Activated naive CD4-positive, alpha-beta T cell treated with anti-CD3 and anti-CD28 coated beads, Interleukin-2, amount 50 U/mL, for 24 hours (primary cell): ENCODE measurements at regions not wholly inside any gene's neighbourhood (a gene's known extent, or its start where the extent isn't known, plus 50 kb on each side); places are given as distances from the start of the nearest gene placed in this dataset.
"Not testable (repeated sequence)": the region's sequence is repeated elsewhere in the genome, so short reads cannot be mapped to it uniquely, and the experiment has no call there.

ENCODE experiments used
- H3K27ac Mint-ChIP-seq: one replicate; pipeline ENCODE4 v1.8.0; 2021; ENCODE audit warnings: mild to moderate bottlenecking, mixed read lengths
- H3K27me3 Mint-ChIP-seq: one replicate; pipeline ENCODE4 v1.8.0; 2021; ENCODE audit warnings: mixed read lengths
- H3K36me3 Mint-ChIP-seq: one replicate; pipeline ENCODE4 v1.8.0; 2021; ENCODE audit warnings: mixed read lengths
- H3K4me1 Mint-ChIP-seq: one replicate; pipeline ENCODE4 v1.8.0; 2021; ENCODE audit warnings: mixed read lengths
- H3K4me3 Mint-ChIP-seq: one replicate; pipeline ENCODE4 v1.8.0; 2021; ENCODE audit warnings: mild to moderate bottlenecking, mixed read lengths
- H3K9me3 Mint-ChIP-seq: one replicate; pipeline ENCODE4 v1.8.0; 2021; ENCODE audit warnings: mixed read lengths

DNA sequence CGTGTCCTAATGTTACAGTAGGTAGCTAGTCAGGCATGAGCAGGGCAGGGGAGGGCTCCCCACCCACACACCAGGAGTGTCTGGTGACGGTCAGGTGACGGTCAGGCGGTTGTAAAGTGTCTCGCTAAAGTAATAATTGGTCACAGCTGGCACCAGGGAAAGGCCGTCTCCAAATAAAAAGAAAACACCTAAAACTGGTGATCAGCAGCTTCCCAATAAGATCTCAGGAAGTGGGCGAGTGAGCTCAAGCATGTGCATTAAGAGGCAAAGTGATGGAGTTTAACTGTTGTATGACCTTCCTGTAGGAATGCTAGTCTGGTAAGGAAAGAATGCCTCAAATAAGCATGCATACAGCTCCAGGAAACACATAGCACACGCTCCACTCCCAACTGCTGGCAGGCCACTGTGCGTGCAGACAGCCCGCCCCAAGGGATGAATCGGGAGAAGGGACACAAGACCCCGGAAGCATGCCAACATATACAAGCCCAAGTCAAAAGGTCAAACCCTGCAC lies 177.1 kb downstream of the RNF144A start:
- peaks cover 8% of the 10 kb centered on the region for H3K4me1 Mint-ChIP-seq
- H3K4me3 Mint-ChIP-seq = no peak overlapping the region
- no peak overlapping the region for H3K27ac Mint-ChIP-seq
- no peaks in the 10 kb centered on the region for H3K9me3 Mint-ChIP-seq
- no peaks in the 10 kb centered on the region for H3K36me3 Mint-ChIP-seq
- H3K27me3 Mint-ChIP-seq = no peaks in the 10 kb centered on the region

DNA sequence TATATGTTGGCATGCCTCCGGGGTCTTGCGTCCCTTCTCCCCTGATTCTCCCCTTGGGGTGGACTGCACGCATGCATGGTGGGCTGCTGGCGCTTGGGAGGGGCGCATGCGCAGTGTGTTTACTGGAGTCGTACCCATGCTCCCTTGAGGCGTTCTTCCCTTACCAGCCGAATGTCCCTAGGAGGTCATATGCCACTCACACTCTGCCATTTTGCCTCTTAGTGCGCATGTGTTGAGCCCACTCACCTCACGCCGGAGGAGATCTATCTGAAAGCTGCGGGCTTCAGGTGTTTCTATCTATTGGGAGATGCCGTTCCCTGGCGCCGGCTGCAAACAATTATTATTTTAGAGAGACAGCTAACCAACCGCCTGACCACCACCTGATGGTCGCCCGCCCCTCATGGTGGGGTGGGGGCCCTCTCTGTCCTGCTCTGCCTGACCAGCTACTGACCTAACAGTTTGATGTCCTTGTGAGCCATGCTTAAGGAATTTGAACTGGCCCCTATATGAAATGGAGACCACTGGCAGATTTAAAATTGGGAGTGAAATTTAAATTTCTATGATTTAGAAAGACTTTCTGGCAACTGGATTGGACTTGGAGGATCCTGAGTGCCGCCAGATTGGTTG lies 179.6 kb downstream of the RNF144A start:
- Mint-ChIP-seq H3K36me3 (peaks cover 3% of the 10 kb centered on the region), H3K4me3 (peak overlapping the region; percentile 73), H3K9me3 (no peaks in the 10 kb centered on the region), H3K4me1 (peaks cover 8% of the 10 kb centered on the region), H3K27me3 (no peaks in the 10 kb centered on the region), H3K27ac (no peak overlapping the region)

DNA sequence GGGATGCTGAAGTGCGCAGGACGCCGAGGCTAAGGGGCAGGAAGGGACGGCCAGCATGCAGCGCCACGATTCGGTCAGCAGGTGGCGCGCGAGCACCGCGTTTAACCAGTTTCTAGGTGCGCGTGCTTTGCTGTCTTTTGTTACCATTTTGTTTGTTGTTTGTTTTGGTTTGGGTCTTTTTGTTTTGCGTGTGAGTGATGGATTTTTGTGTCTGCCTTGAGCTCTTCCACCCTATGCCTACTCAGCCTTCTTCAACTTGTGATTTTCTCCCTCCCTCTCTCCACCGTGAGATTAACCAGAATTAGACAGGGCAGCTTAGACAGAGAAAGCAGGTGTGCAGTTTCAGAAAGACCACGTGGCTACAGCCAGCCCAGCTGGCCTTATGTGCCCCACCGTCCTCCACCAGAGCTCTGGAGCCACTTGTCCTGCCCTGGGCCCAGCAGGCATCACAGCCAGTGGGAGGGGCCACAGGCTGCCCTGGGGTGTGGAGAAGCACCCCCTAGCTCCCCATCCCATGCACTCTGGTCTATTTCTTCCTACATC lies 180.2 kb downstream of the RNF144A start:
- Mint-ChIP-seq H3K36me3 (peaks cover 3% of the 10 kb centered on the region), H3K4me1 (peaks cover 8% of the 10 kb centered on the region), H3K27me3 (no peaks in the 10 kb centered on the region), H3K9me3 (no peaks in the 10 kb centered on the region), H3K27ac (peak overlapping the region; percentile 43), H3K4me3 (peak overlapping the region; percentile 73)

DNA sequence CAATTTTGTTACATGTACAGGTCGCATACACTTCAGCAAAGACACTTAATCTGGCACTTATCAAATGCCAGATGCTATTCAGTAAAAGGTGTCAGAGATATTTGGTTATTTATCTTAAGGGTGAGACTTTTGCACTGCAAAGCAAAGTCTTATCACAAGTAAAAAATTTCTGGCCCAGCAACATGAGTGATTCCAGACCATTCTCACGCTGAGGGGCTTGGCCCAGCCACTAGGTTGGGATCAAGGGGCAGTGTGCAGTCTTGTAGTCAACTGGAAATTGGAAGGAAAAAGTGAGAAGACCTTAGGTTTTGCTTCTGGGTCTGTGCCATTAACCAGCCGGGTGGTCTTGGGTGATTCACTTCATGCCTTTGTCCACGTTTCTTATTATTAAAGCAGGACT lies 181.6 kb downstream of the RNF144A start:
- no peak overlapping the region for H3K4me3 Mint-ChIP-seq
- H3K4me1 Mint-ChIP-seq = peaks cover 8% of the 10 kb centered on the region
- H3K36me3 Mint-ChIP-seq = peaks cover 3% of the 10 kb centered on the region
- no peak overlapping the region for H3K27ac Mint-ChIP-seq
- no peaks in the 10 kb centered on the region for H3K27me3 Mint-ChIP-seq
- H3K9me3 Mint-ChIP-seq = no peaks in the 10 kb centered on the region

DNA sequence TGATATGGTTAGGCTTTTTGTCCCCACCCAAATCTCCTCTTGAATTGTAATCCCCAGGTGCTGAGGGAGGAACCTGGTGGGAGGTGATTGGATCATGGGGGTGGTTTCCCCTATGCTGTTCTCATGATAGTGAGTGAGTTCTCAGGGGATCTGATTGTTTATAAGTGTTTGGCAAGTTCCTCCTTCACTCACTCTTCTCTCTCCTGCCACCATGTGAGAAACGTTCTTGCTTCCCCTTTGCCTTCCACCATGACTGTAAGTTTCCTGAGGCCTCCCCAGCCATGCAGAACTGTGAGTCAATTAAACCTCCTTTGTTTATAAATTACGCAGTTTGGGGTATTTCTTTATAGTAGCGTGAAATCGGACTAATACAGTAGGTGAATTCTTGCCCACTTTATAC lies 182.5 kb downstream of the RNF144A start:
- not testable (repeated sequence) for H3K27ac Mint-ChIP-seq

DNA sequence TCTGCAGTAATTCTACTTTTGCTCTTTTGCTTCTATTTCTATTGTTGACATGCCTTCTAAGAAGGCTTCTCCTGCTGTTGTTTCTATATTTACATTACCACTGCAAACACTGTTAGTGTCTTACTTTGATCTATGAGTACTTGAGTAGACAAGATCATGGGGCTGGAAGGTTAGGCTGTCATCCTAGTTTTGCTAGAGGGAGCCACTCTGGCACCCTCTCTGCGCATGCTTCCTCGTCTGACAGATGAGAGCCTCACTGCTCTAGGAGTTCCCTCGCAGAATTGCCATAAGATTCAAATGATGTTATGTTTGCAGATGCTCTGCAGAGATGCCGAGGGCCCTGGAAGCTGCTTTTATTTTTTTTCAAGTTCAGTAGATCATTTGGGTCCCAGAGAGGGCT lies 185.6 kb downstream of the RNF144A start:
- Mint-ChIP-seq H3K27me3 (no peaks in the 10 kb centered on the region), H3K36me3 (peaks cover 7% of the 10 kb centered on the region), H3K9me3 (no peaks in the 10 kb centered on the region), H3K4me3 (no peak overlapping the region), H3K27ac (no peak overlapping the region), H3K4me1 (no peaks in the 10 kb centered on the region)

More for the DNA sequence above, 182.5 kb downstream of the RNF144A start:
- H3K4me1 Mint-ChIP-seq, H3K4me3 Mint-ChIP-seq, H3K9me3 Mint-ChIP-seq, H3K36me3 Mint-ChIP-seq, H3K27me3 Mint-ChIP-seq: not testable (repeated sequence)

DNA sequence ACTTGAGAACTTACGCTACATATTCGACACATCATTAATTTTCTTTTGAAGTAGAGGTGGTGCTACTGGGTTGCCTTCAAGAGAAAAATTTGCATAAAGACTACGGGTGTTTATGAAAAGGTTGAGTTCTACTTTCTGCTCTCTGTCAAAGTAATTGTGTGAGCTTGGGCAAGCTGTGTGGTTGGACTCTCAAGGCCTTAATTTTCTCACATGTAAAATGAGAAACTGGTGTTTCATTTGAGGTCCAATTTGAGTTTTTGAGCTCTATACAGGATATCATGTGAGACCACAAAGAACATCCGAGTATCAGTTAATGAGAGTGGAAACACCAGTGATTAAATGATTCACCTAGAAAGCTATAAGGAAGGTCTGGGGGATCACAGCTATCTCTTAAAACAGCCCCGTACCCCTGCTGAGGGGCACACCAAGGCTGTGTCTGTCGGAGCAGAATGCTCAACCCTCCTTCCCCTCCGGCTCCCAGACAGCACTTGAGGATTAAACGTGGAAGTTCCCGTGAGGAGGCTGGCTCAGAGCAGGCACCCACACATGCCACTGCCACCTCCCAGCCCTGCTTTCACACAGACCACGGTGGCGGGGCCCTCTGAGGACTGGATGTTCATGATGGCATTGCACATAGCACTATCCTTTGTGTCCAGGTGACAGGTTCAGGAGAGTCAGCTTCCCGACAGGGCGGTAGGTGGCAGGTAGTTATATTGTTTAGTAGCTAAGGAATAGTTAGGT lies 191.8 kb downstream of the RNF144A start:
- peaks cover 15% of the 10 kb centered on the region for H3K36me3 Mint-ChIP-seq
- no peaks in the 10 kb centered on the region for H3K4me1 Mint-ChIP-seq
- peaks cover 10% of the 10 kb centered on the region for H3K9me3 Mint-ChIP-seq
- no peak overlapping the region for H3K4me3 Mint-ChIP-seq
- H3K27me3 Mint-ChIP-seq = no peaks in the 10 kb centered on the region
- no peak overlapping the region for H3K27ac Mint-ChIP-seq

DNA sequence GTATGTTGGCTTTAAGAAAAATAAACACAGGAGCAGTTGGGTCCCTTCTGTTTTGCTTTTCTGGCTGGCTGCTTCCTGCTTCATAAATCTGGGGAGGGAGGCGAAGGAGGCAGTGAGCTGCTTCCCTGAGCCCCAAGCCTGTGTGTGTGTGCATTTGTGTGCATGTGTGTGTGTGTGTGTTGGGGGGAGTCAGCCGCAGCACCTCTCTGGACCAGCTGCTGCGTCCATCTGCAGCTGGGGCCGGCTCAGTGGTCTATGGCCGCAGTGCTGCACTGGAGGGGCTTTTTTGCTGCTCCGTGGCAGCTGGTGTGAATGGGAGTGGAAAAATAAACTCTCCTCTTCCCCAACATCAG lies 192.3 kb downstream of the RNF144A start:
- H3K27me3 Mint-ChIP-seq = no peaks in the 10 kb centered on the region
- no peak overlapping the region for H3K4me3 Mint-ChIP-seq
- H3K4me1 Mint-ChIP-seq = no peaks in the 10 kb centered on the region
- H3K36me3 Mint-ChIP-seq = peaks cover 15% of the 10 kb centered on the region
- H3K27ac Mint-ChIP-seq = no peak overlapping the region
- peaks cover 13% of the 10 kb centered on the region for H3K9me3 Mint-ChIP-seq

DNA sequence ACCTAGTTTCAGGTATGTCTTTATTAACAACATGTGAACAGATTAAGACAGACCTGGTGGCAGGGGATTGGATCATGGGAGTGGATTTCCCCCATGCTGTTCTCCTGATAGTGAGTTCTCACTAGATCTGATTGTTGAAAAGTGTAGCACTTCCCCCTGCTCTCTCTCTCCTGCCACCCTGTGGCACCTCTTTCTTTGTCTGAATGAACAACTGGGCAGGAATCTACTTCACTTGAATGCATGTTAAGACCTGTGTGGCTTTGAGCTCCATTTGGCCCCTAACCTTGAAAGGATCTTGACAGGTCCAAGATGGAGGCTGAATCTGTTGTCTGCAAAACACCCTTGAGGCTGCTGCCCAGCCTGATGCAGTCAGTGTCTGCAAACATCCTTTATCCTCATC lies 194.4 kb downstream of the RNF144A start:
- H3K27ac Mint-ChIP-seq = peak overlapping the region; percentile 65
- no peaks in the 10 kb centered on the region for H3K4me1 Mint-ChIP-seq
- peaks cover 13% of the 10 kb centered on the region for H3K9me3 Mint-ChIP-seq
- H3K27me3 Mint-ChIP-seq = no peaks in the 10 kb centered on the region
- H3K36me3 Mint-ChIP-seq = peaks cover 14% of the 10 kb centered on the region
- H3K4me3 Mint-ChIP-seq = no peak overlapping the region

DNA sequence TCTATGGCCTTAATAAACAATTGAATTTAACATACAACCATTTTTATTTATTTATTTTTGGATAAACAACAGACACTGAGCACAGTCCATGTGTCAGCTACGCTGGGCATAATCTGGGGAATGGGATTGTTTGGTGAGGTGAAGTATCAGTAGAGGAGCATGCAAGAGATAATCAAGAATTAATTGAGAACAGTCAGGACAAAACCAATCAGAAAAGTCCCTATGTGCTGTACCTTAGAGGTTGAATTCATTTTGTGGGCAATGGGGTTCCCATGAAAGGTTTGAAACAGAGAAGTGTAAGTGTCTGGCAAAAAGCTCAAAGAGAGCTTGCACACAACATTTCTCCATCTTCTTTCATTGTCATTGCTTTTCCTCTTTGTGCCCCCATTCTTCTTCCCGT lies 198.2 kb downstream of the RNF144A start:
- Mint-ChIP-seq H3K27me3 (no peaks in the 10 kb centered on the region), H3K36me3 (peaks cover 14% of the 10 kb centered on the region), H3K4me3 (no peak overlapping the region), H3K27ac (no peak overlapping the region), H3K9me3 (peaks cover 13% of the 10 kb centered on the region), H3K4me1 (no peaks in the 10 kb centered on the region)

DNA sequence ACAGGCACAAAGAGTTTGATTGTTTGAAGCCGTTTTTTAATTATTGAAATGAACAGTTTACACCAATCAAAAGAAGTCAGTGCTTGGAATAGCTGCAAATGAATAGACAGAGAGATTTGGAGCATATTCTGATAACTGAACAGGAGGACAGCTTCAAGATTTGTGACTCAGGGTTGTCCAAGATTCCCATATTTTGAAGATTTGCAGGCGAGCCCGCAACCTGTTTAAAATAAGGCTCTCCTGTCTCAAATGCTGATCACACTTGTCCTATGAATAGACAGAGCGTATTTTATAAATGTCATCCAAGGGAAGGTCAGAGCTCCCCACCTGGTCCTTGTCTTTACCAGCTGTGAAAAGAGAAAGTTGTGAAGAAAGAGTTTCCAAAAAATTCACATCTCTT lies 198.7 kb downstream of the RNF144A start:
- peaks cover 14% of the 10 kb centered on the region for H3K36me3 Mint-ChIP-seq
- H3K9me3 Mint-ChIP-seq = peaks cover 13% of the 10 kb centered on the region
- H3K27me3 Mint-ChIP-seq = no peaks in the 10 kb centered on the region
- H3K27ac Mint-ChIP-seq = no peak overlapping the region
- no peaks in the 10 kb centered on the region for H3K4me1 Mint-ChIP-seq
- no peak overlapping the region for H3K4me3 Mint-ChIP-seq

DNA sequence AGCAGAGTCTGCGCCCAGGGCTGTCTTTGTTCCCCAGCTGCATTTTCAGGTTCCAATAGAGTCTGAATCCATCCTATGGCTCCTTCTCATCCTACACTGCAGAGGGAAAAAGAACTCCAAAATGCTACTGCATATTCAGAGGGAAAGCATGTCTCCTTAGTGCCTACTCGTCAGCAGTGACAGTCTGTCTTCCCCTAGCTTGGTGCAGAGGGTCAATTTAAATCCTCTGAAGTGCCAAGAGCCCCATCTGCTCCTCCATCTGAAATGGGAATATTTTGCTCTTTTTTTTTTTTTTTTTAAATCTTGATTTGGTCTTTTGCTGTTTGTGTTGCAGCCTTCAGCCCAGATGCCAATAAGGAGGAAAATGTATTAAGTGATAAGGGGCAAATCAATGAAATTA lies 199.3 kb downstream of the RNF144A start:
- Mint-ChIP-seq H3K9me3 (peaks cover 13% of the 10 kb centered on the region), H3K4me3 (no peak overlapping the region), H3K27ac (no peak overlapping the region), H3K27me3 (no peaks in the 10 kb centered on the region), H3K36me3 (peaks cover 14% of the 10 kb centered on the region), H3K4me1 (no peaks in the 10 kb centered on the region)

DNA sequence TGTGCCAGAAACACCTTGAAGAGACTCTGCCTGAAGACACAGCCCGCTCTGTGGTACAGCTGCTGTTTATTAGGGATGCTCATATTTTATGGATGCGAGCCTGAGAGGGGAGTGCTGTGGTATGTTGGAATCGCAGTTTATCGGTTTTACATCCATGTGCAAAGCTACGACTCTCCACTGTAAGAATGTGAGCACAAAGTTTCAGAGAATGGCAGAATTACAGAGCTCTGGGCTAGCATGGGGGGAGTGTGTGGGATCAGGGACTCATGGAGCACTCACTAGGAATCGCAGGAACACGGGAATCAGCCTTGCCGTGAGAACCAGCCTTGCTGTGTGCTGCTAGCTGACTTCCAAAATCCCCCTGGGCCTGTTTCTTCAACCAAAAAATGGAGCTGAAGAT lies 199.9 kb downstream of the RNF144A start:
- Mint-ChIP-seq H3K36me3 (peaks cover 14% of the 10 kb centered on the region), H3K9me3 (peaks cover 13% of the 10 kb centered on the region), H3K27ac (no peak overlapping the region), H3K4me3 (no peak overlapping the region), H3K27me3 (no peaks in the 10 kb centered on the region), H3K4me1 (no peaks in the 10 kb centered on the region)

DNA sequence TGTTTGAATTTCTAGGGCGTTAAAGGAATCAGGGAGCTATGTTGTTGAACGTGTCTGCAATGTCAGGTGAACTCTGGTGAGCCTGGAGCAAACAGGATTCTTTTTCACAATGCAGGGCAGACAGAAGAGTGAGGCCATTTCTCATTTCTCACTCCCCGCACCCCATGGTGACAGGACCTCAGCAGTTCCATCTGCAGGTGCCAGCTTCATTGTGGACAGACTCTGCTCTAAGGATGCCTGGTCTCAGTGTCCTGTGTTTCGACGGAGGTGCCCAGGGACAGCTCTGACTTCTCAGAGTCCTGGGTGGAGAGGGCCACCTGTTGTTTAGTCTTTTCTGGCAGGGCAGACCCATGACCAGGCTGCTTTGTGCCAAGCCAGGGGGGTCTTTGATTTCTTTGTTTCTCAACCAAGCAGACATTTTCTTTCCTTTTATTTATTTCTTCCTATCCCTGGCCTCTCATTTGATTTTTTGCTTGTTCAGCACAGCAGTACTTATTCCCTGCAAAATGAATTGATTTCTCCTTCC lies 201.5 kb downstream of the RNF144A start:
- Mint-ChIP-seq H3K27ac (no peak overlapping the region), H3K4me3 (no peak overlapping the region), H3K9me3 (peaks cover 6% of the 10 kb centered on the region), H3K4me1 (no peaks in the 10 kb centered on the region), H3K36me3 (peaks cover 7% of the 10 kb centered on the region), H3K27me3 (no peaks in the 10 kb centered on the region)

DNA sequence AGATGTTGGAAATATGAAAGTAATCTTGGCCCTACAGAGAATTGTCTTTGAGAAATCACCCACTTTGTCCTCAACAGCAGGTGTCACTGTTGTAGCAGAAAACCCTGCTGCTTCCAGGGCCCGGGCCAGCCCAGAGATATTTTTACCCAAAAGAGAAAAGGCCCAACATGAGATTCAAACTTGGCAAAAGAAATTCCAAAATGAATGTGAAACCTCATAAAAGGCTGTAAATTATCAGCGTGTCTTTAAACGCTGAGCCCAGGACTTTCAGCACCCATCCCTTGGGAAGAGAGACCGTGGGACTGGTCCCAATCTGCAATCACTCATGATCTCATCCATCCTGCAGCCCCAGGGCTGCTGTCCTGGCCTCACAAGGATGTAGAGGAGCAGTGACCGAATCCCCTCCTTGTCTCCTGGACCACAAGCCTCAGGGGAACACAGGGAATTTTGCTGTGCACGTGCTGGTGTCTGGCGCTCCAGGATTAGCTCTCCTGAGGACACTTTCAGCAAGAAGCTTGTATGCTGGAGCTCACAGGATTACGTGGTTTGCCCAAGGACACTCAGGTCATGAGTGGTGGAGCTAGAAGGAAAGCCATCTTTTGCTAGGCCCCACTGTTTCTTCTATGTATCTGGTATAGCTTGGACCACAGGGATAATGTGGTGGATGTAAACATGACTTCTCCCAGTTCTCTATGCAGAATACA lies 202.1 kb downstream of the RNF144A start:
- peaks cover 4% of the 10 kb centered on the region for H3K36me3 Mint-ChIP-seq
- H3K27ac Mint-ChIP-seq = no peak overlapping the region
- no peaks in the 10 kb centered on the region for H3K4me1 Mint-ChIP-seq
- H3K27me3 Mint-ChIP-seq = no peaks in the 10 kb centered on the region
- H3K9me3 Mint-ChIP-seq = no peaks in the 10 kb centered on the region
- H3K4me3 Mint-ChIP-seq = no peak overlapping the region

DNA sequence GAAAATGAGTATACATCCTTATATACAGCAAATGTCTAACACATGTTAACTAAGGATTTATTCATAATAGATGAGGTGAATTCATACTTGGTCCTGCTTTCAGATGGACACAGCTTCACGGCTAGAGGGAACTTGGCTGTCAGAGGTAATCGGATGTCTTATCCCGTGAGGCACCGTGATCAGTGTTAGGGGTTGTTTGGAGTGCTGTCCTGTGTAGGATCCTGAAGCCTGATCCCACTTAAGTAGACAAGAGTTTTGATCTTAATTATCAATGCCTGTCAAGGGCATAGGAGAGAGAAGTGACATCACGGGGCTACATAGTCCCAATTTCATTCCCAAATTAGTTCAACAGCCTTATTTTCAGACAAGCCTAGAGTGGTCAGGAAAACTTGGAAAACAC lies 204.6 kb downstream of the RNF144A start:
- no peaks in the 10 kb centered on the region for H3K4me1 Mint-ChIP-seq
- H3K36me3 Mint-ChIP-seq = peaks cover 3% of the 10 kb centered on the region
- H3K27ac Mint-ChIP-seq = no peak overlapping the region
- H3K9me3 Mint-ChIP-seq = no peaks in the 10 kb centered on the region
- no peaks in the 10 kb centered on the region for H3K27me3 Mint-ChIP-seq
- H3K4me3 Mint-ChIP-seq = no peak overlapping the region
